OCI-LY1 (cell line): ENCODE measurements at regions not wholly inside any gene's neighbourhood (a gene's known extent, or its start where the extent isn't known, plus 50 kb on each side); places are given as distances from the start of the nearest gene placed in this dataset.
A peak's percentile ranks its signal among the peaks of the same experiment; 100 is the strongest.

ENCODE experiments used
- H2AFZ ChIP-seq: fragments of 200-600 bp; sonication (generic), shearing (Covaris generic); 2 replicates; pipeline ENCODE4 v1.6.0; 2014; ENCODE audit warnings: antibody characterized with exemption, mild to moderate bottlenecking, low read length
- H3F3A ChIP-seq: fragments of 200-600 bp; sonication (generic), shearing (Covaris generic); 2 replicates; pipeline ENCODE4 v1.6.0; 2014; ENCODE audit warnings: mild to moderate bottlenecking, antibody characterized with exemption, low read length, moderate library complexity; ENCODE audit not compliant: insufficient read depth
- H3K27ac ChIP-seq: fragments of 200-600 bp; sonication (generic); 2 replicates; pipeline ENCODE4 v1.5.1; 2014; ENCODE audit warnings: low read length, mixed run types, mild to moderate bottlenecking, low read depth; ENCODE audit not compliant: poor library complexity, severe bottlenecking
- H3K27me3 ChIP-seq: fragments of 200-600 bp; sonication (generic); 2 replicates; pipeline ENCODE4 v1.6.0; 2014; ENCODE audit warnings: antibody characterized with exemption, mild to moderate bottlenecking, low read length, moderate library complexity; ENCODE audit not compliant: insufficient read depth
- H3K36me3 ChIP-seq: fragments of 200-600 bp; sonication (generic); 2 replicates; pipeline ENCODE4 v1.6.1; 2014; ENCODE audit warnings: mild to moderate bottlenecking, antibody characterized with exemption, low read length, moderate library complexity, mixed read lengths; ENCODE audit not compliant: insufficient read depth
- H3K4me1 ChIP-seq: fragments of 200-600 bp; sonication (generic); 2 replicates; pipeline ENCODE4 v1.5.1; 2014; ENCODE audit warnings: mild to moderate bottlenecking, low read length, moderate library complexity; ENCODE audit not compliant: insufficient read depth, severe bottlenecking
- H3K4me2 ChIP-seq: fragments of 200-600 bp; sonication (generic), shearing (Covaris generic); 2 replicates; pipeline ENCODE4 v1.6.1; 2014; ENCODE audit warnings: low read length
- H3K4me3 ChIP-seq: fragments of 200-600 bp; sonication (generic); 2 replicates; pipeline ENCODE4 v1.5.1; 2014; ENCODE audit warnings: low read length, low read depth, mild to moderate bottlenecking, mixed read lengths; ENCODE audit not compliant: poor library complexity, severe bottlenecking
- H3K79me2 ChIP-seq: fragments of 200-600 bp; shearing (Covaris generic); 2 replicates; pipeline ENCODE4 v1.6.1; 2016; ENCODE audit warnings: mixed run types, low read length, mixed read lengths; ENCODE audit not compliant: insufficient read depth
- H3K9ac ChIP-seq: fragments of 200-600 bp; sonication (generic), shearing (Covaris generic); 2 replicates; pipeline ENCODE4 v1.6.1; 2014; ENCODE audit warnings: mild to moderate bottlenecking, low read length, mixed read lengths
- H3K9me2 ChIP-seq: fragments of 200-600 bp; sonication (generic), shearing (Covaris generic); 2 replicates; pipeline ENCODE4 v1.6.1; 2014; ENCODE audit warnings: low read depth, mild to moderate bottlenecking, low read length, mixed read lengths
- H3K9me3 ChIP-seq: fragments of 200-600 bp; shearing (Covaris generic); 2 replicates; pipeline ENCODE4 v1.6.1; 2014; ENCODE audit warnings: low read length, mixed read lengths
- H4K20me1 ChIP-seq: fragments of 200-600 bp; sonication (generic), shearing (Covaris generic); 2 replicates; pipeline ENCODE4 v1.6.0; 2016; ENCODE audit warnings: mild to moderate bottlenecking, low read length; ENCODE audit not compliant: insufficient read depth
- EZH2 ChIP-seq: fragments of 200-600 bp; sonication (generic), shearing (Covaris generic); IDR thresholded peaks from 2 replicates; pipeline ENCODE4 v1.8.0; 2017; ENCODE audit warnings: borderline replicate concordance, mixed run types, mild to moderate bottlenecking, antibody characterized with exemption, low read length, moderate library complexity, mixed read lengths
- TF ChIP-seq, protein P1 (sequence below): fragments of 200-600 bp; sonication (generic), shearing (Covaris generic); IDR thresholded peaks from 2 replicates; pipeline ENCODE4 v1.5.1; 2017; ENCODE audit warnings: mild to moderate bottlenecking, antibody characterized with exemption, low read length, moderate library complexity, mixed read lengths

DNA sequence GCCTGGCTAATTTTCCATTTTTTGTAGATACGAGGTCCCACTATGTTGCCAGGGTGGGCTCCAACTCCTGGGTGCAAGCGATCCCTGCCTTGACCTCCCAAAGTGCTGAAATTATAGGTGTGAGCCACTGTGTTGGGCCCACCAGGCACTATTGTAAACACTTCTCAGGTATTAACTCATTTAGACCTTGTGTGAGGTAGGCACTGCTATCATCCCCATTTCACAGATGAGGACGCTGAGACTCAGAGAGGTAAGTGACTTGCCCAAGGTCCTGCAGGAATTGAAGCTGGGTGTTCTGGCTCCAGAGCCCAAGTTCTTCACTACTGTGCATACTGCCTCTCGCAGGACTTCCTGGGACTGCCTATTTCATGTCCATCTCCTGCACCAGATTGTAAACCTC, 67.1 kb upstream of the SYPL1 start:
- Histone ChIP-seq H3K36me3 (no peaks in the 10 kb centered on the region), H3K9me3 (no peaks in the 10 kb centered on the region), H3K27ac (no peak overlapping the region), H3K9ac (no peak overlapping the region), H4K20me1 (no peaks in the 10 kb centered on the region), H3K4me2 (no peak overlapping the region), H3F3A (no peaks in the 10 kb centered on the region), H3K4me1 (peaks cover 23% of the 10 kb centered on the region), H3K4me3 (no peak overlapping the region), H3K9me2 (no peaks in the 10 kb centered on the region), H3K79me2 (no peaks in the 10 kb centered on the region), H3K27me3 (no peaks in the 10 kb centered on the region; the same call in 1 of the 2 replicates), H2AFZ (no peak overlapping the region)
- TF ChIP-seq, protein P1, sequence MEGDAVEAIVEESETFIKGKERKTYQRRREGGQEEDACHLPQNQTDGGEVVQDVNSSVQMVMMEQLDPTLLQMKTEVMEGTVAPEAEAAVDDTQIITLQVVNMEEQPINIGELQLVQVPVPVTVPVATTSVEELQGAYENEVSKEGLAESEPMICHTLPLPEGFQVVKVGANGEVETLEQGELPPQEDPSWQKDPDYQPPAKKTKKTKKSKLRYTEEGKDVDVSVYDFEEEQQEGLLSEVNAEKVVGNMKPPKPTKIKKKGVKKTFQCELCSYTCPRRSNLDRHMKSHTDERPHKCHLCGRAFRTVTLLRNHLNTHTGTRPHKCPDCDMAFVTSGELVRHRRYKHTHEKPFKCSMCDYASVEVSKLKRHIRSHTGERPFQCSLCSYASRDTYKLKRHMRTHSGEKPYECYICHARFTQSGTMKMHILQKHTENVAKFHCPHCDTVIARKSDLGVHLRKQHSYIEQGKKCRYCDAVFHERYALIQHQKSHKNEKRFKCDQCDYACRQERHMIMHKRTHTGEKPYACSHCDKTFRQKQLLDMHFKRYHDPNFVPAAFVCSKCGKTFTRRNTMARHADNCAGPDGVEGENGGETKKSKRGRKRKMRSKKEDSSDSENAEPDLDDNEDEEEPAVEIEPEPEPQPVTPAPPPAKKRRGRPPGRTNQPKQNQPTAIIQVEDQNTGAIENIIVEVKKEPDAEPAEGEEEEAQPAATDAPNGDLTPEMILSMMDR, result no peak
- TF ChIP-seq EZH2, result no peak

DNA sequence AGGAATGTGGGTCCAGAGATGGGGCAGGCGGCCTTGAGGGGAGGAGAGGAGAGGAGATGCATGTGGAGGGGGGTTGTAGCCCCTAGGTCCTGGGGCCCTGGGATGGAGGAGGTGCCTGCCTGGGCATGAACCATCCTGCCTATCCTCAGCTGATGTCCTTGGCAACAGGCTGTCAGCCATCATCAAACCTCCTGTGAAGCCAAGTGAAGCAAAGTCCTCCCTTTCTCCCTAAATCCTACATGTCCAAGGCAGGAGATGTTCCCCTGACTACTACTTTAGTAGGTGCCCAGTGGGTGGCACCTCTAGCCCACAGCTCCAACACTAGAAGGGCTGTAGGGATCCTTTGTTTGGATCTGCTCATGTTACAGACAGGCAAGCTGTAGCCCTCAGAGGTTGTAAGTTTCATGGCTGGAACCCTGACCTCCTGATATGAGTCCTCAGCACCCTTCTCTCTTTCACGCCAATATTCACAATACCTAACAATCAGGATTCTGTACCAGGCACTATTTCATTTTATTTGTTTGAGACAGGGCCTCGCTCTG, 66.6 kb upstream of the SYPL1 start:
- Histone ChIP-seq H3K9ac (no peak overlapping the region), H3F3A (no peaks in the 10 kb centered on the region), H2AFZ (no peak overlapping the region), H3K79me2 (no peaks in the 10 kb centered on the region), H3K9me3 (no peaks in the 10 kb centered on the region), H3K9me2 (no peaks in the 10 kb centered on the region), H3K4me3 (no peak overlapping the region), H3K4me1 (peaks cover 23% of the 10 kb centered on the region), H4K20me1 (no peaks in the 10 kb centered on the region), H3K36me3 (no peaks in the 10 kb centered on the region), H3K27me3 (no peaks in the 10 kb centered on the region; the same call in 1 of the 2 replicates), H3K27ac (no peak overlapping the region), H3K4me2 (no peak overlapping the region)
- TF ChIP-seq, protein P1, result peak; percentile 25; the same call in 1 of the 2 replicates
- TF ChIP-seq EZH2, result no peak

DNA sequence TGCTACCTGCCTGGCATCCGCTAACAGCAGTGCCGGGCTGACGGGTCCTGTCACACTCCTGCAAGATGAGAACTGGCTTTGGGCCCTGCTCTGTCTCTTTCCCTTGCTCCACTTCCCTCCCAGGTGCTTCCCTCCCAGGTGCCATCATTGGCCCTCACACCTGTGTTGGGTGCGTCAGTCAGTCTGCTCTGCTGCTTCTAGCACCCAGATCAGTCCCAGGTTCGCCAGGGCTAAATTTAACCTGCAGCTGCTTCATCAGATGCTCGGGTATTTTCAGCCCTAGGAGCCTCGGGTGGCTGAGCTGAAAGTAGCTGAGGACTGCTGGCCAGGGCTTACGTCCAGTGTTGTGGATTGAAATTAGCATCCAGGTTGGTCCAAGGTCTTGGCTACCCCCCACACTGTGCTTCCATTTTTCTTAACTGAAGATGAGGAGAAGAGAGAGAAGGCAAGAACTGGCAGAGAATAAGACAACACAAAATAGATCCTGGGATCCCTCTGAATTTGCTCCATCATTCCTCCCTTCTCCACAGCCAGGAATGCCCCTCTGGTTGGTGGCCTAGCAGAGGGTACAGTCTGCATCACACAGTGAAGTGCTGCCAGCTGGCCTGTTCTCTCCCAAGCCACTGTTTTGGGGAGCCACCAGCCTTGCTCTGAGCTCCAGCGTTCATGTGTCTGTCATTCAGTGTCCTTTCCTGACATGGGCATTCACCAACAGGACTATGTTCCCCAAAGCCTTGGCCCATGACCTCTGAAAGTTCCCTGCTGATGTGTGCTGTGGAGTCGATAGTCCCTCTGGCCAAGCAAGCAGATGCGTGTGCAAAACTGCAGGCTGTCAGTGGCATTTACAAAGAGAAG, 65.9 kb upstream of the SYPL1 start:
- Histone ChIP-seq H3K4me1 (peaks cover 23% of the 10 kb centered on the region), H3K36me3 (no peaks in the 10 kb centered on the region), H3K9me3 (no peaks in the 10 kb centered on the region), H3K27me3 (no peaks in the 10 kb centered on the region; the same call in 1 of the 2 replicates), H3K27ac (no peak overlapping the region), H2AFZ (no peak overlapping the region), H3K79me2 (no peaks in the 10 kb centered on the region), H3K9ac (no peak overlapping the region), H3K4me2 (no peak overlapping the region), H3F3A (no peaks in the 10 kb centered on the region), H3K4me3 (no peak overlapping the region), H4K20me1 (no peaks in the 10 kb centered on the region), H3K9me2 (no peaks in the 10 kb centered on the region)
- TF ChIP-seq EZH2, result no peak
- TF ChIP-seq, protein P1, result no peak
